ENCODE measurements at regions not wholly inside any gene's neighbourhood (a gene's known extent, or its start where the extent isn't known, plus 50 kb on each side); places are given as distances from the start of the nearest gene placed in this dataset.

- TF ChIP-seq CTCF (IDR thresholded peaks at IDR 0.05; ENCODE audit: insufficient read depth, low read length, poor library complexity, severe bottlenecking): no peak
- H3K36me3 ChIP-seq (ENCODE audit: control insufficient read depth, insufficient read depth, low read length): no peaks in the 10 kb centered on the region
- no peak for DNase-seq (ENCODE audit: extremely low read depth, insufficient read length)
- no peaks in the 10 kb centered on the region for H3K27me3 ChIP-seq (replicated peaks; ENCODE audit: control insufficient read depth, insufficient read depth, low read length)
- no peak overlapping the region for H3K4me3 ChIP-seq (replicated peaks; ENCODE audit: low read depth, low read length)
These were observed 210.1 kb upstream of the DAAM1 start for GRCh38 chr14:58978343-58978742.

GRCh38 chr14:58979325-58979724, 209.1 kb upstream of the DAAM1 start:
- H3K27me3 ChIP-seq (replicated peaks; ENCODE audit: control insufficient read depth, insufficient read depth, low read length): no peaks in the 10 kb centered on the region
- DNase-seq (ENCODE audit: extremely low read depth, insufficient read length): no peak
- no peaks in the 10 kb centered on the region for H3K36me3 ChIP-seq (ENCODE audit: control insufficient read depth, insufficient read depth, low read length)
- no peak for TF ChIP-seq CTCF (IDR thresholded peaks at IDR 0.05; ENCODE audit: insufficient read depth, low read length, poor library complexity, severe bottlenecking)
- no peak overlapping the region for H3K4me3 ChIP-seq (replicated peaks; ENCODE audit: low read depth, low read length)

GRCh38 chr14:58981840-58982239, 206.6 kb upstream of the DAAM1 start:
- DNase-seq (ENCODE audit: extremely low read depth, insufficient read length): no peak
- no peak overlapping the region for H3K4me3 ChIP-seq (replicated peaks; ENCODE audit: low read depth, low read length)
- no peaks in the 10 kb centered on the region for H3K27me3 ChIP-seq (replicated peaks; ENCODE audit: control insufficient read depth, insufficient read depth, low read length)
- no peak for TF ChIP-seq CTCF (IDR thresholded peaks at IDR 0.05; ENCODE audit: insufficient read depth, low read length, poor library complexity, severe bottlenecking)
- H3K36me3 ChIP-seq (ENCODE audit: control insufficient read depth, insufficient read depth, low read length): no peaks in the 10 kb centered on the region

- Histone ChIP-seq H3K4me3 (replicated peaks; ENCODE audit: low read depth, low read length) (no peak overlapping the region), H3K36me3 (ENCODE audit: control insufficient read depth, insufficient read depth, low read length) (no peaks in the 10 kb centered on the region), H3K27me3 (replicated peaks; ENCODE audit: control insufficient read depth, insufficient read depth, low read length) (no peaks in the 10 kb centered on the region)
- no peak for DNase-seq (ENCODE audit: extremely low read depth, insufficient read length)
- no peak for TF ChIP-seq CTCF (IDR thresholded peaks at IDR 0.05; ENCODE audit: insufficient read depth, low read length, poor library complexity, severe bottlenecking)
These were observed 202.7 kb upstream of the DAAM1 start for GRCh38 chr14:58985786-58986185.

GRCh38 chr14:58987591-58987990, 200.9 kb upstream of the DAAM1 start:
- no peak overlapping the region for H3K4me3 ChIP-seq (replicated peaks; ENCODE audit: low read depth, low read length)
- no peak for DNase-seq (ENCODE audit: extremely low read depth, insufficient read length)
- TF ChIP-seq CTCF (IDR thresholded peaks at IDR 0.05; ENCODE audit: insufficient read depth, low read length, poor library complexity, severe bottlenecking): no peak
- no peaks in the 10 kb centered on the region for H3K36me3 ChIP-seq (ENCODE audit: control insufficient read depth, insufficient read depth, low read length)
- H3K27me3 ChIP-seq (replicated peaks; ENCODE audit: control insufficient read depth, insufficient read depth, low read length): no peaks in the 10 kb centered on the region

GRCh38 chr14:58992935-58993334, 195.5 kb upstream of the DAAM1 start:
- no peak for TF ChIP-seq CTCF (IDR thresholded peaks at IDR 0.05; ENCODE audit: insufficient read depth, low read length, poor library complexity, severe bottlenecking)
- Histone ChIP-seq H3K4me3 (replicated peaks; ENCODE audit: low read depth, low read length) (no peak overlapping the region), H3K27me3 (replicated peaks; ENCODE audit: control insufficient read depth, insufficient read depth, low read length) (no peaks in the 10 kb centered on the region), H3K36me3 (ENCODE audit: control insufficient read depth, insufficient read depth, low read length) (no peaks in the 10 kb centered on the region)
- DNase-seq (ENCODE audit: extremely low read depth, insufficient read length): no peak
